HTR-8/SVneo (cell line): ENCODE measurements at regions not wholly inside any gene's neighbourhood (a gene's known extent, or its start where the extent isn't known, plus 50 kb on each side); places are given as distances from the start of the nearest gene placed in this dataset.

Source experiments
- DNase-seq: peaks from one replicate; pipeline ENCODE4 v3.0.0; 2011; ENCODE audit warnings: low spot score, mixed read lengths; ENCODE audit not compliant: insufficient read length
- FAIRE-seq: peaks from 2 replicates; lab custom pipeline; 2011; peaks lifted over from hg19 to GRCh38; lab: Jason Lieb, UNC

DNA sequence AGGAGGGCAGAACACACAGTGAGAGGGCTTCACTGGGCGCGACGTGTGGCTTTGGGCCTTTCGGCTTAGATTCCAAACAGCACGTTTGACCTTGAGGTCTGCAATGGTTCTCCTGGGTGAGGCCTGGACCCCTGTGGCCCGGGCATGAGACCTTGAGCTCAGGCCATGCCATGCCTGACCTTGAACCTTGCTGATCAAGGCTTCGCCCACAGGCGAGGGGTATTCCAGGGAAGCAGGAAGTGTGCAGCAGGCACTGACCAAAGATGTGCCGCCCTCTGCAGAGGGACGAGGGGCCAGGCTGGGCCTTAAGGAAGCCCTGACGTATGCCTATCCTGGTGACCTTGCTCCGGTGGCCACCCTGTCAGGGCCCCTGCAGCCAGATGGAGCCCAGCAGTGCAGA, 178.3 kb upstream of the HDAC4 start:
- DNase-seq, result no peak
- FAIRE-seq, result no peak

DNA sequence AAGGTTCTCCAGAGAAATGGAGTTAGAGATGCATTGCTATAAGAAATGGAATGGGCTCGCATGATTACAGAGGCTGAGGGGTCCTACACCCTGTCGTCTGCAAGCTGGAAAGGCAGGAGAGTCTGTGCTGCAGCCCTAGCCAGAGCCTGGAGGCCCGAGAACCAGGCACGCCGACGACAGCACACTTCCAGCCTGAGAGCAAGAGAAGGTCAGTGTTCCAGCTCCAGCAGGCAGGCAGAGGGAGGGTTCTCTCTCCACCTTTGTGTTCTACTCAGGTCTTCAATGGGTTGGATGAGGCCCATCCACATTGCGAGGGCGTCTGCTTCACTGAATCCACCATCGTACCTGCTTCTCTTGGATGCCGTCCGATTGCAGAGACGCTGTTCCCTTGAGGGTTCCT, 177.6 kb upstream of the HDAC4 start:
- no peak for DNase-seq
- no peak for FAIRE-seq

DNA sequence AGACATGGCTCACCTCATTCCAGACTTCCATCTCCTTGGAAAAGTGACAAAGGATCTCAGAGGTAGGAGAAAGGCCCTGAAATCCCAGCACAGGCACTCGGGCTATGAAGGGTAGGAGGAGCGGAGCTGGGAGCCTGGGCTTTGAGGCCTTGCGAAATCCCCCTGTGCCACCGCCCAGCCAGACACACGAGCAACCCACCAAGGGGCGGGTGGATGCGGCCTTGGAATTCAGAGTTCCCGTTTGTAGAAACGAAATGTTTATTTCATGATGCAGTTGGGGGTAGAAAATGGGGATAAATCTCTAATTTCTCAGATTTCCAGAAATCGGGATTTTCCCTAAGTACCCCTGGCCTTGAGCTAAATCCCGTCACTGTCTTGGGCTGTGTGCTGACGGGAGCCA, 177.1 kb upstream of the HDAC4 start:
- no peak for FAIRE-seq
- DNase-seq, result no peak

DNA sequence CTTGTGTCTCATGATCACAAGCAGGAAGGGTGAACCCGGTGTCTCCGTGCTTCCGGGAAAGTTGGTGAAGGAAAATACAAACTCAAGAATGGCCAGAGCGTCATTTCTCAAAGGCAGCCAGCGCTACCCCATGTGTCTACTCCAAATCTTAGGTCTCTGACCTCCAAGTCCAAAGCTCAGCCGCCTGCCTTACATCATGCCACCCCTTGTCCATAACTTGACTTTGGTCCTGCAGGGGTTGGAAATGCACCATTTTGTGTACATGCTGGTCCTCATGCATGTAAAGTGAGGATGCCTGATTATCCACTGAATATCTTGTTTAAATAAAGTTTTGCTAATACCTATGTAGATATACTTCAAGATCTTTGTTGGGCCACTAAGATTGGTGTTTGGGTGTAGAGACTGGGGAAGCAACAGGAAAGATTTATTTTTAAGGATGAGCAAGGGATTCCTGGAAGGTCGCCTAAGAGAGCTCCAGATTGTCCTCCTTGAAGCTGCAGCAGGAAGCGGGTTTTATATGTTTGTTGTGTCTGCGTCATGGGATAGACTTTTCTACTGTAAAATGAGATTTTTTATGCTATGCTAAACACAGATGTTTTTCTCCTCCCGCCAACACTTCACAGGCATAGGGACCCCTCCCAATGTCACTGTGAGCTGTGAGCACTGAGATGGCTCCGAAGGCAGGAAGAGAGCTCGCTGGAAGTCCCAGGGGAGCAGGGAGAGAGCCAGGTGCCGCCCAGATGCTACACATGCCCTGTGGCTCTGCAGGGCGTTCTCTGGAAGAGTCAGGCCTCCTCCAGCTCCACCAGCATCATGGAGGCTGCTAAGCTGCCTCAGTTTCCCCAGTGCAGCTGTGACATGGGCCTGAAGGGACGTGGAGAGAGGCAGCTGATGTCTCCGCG, 176.2 kb upstream of the HDAC4 start:
- DNase-seq (no peak), FAIRE-seq (no peak)

DNA sequence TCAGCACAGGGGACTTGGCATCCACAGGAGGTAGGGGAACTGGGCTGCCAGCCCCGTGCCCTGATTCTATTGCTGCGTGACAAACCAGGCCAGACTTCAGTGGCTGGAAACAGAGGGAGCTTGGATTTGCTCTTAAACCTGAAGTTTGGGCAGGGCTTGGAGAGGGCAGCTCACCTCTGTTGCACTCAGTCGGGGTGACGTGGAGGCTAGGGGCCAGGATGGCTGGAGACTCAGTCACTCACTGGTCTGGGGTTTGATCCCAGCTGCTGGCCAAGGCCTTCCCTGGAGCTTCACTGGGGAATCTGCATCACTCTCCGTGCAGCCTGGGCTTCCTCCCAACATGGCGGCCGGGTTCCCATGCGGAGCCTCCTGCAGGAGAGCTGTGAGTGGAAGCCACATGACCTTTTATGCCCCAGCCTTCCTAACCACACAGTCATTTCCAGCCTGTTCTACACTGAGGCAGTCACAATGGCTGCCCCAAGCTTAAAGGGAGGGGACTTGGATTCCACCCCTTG, 175.2 kb upstream of the HDAC4 start:
- no peak for DNase-seq
- FAIRE-seq, result no peak

DNA sequence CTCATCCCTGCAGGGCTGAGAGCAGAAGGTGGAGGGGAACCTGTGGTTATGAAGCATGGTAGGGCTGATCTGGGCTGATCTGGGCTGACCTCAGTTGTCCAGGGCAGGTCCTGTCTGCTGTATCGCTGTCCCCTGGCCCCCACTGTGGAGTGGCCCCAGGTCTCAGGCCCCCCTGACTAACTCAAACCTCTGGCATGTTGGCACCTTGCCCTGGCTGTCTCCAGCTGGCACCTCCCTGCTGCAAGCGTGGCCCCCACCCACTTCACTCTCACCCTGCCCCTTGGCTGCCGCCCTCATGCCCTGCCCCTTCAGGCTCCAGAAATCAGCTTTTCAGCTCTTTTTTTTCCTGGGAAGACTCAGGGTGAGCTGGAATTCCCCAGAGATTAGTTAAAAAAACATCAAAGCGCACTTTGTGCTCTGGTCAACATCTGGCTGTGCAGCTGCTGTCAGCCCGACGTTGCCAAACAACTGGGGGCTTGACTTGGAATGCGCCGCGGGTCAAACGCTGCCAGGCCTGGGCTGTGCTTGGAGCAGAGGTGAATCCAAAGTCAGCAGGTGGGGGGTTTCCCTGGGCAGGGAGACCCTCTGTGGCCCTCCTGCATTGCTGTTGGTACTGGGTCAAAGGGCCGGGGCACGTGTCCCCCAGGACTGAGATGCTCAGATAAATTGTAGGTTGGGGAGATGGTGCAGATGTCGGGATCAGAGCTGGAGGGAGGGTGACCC, 173.8 kb upstream of the HDAC4 start:
- no peak for DNase-seq

DNA sequence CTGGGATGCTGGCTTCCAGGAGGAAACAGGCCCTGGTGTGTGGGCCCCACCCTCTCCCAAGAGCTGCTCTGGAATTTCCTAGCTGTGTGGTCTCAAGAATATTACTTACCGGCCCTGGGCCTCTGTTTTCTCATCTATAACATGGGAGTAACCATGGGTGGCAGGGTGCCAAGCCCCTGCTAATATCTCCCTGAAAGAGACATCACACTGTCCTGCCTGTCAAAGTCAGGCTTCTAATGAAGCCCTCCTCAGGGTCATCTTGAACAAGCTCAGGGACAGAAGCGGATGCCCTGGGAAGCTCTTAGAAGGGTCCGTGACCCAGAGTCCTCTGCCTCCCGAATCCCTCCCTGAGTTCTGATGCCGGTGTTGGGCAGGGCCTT, 173.2 kb upstream of the HDAC4 start:
- no peak for DNase-seq
- FAIRE-seq, result no peak

More for the DNA sequence above, 173.8 kb upstream of the HDAC4 start:
- FAIRE-seq, result no peak

DNA sequence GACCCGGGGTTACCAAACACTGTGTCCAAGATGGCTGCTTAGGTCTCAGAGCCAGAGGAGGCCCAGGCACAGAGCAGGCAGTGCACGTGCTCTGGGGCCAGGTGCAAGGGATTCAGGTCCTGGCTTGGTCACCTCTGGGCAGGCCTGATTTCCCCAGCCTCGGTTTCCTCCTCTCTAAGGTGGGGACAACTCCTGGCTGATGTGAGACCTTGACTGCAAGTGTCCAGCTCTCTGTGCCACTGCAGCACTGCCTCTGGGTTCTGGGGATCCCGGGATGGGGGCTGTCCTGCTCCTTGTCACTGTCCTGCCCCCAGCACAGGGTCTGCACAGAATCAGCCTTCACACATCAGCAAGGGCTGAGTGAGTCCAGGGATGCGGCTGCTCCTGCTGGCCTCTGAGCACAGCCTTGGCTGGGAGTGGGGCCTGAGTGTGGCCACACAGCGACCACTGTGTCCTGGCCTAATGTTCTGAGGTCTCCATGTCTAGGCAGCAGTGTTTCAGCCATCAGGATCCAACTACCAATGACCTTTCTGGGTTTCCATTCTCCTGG, 170.2 kb upstream of the HDAC4 start:
- DNase-seq (no peak), FAIRE-seq (no peak)

DNA sequence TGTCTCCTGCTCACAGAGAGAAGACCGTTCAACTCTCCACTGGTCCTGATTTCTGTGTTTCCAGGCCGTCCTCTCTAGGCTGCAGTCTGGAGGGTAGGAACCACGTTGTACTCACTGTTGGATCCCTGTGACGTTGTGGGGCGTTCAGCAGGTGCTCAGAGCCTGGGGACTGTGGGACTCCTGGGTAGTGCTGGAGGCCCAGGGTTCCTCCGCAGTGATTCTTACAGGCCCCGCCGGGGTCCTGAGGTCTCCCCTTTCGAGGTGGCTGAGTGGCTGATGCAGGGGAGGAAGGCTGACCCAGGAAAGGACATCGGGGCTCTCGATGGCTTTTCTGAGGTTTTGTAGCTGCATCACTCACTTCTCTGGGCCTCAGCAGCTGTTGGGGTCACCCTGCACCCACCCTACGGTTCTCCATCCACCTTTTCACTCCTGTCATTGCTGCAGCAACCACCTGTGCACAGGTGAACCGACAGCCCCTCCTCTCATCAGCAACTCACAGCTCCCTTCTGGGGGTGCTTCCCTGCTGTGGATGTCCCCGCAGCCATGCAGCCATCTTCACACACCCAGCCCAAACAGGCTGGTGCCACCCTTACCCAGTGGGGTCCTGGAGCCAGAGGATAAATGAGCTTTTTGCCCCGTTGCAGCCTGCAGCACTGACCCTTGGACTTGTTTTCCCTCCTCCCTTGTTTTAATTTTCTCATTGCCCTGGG, 169.6 kb upstream of the HDAC4 start:
- FAIRE-seq (no peak), DNase-seq (no peak)

DNA sequence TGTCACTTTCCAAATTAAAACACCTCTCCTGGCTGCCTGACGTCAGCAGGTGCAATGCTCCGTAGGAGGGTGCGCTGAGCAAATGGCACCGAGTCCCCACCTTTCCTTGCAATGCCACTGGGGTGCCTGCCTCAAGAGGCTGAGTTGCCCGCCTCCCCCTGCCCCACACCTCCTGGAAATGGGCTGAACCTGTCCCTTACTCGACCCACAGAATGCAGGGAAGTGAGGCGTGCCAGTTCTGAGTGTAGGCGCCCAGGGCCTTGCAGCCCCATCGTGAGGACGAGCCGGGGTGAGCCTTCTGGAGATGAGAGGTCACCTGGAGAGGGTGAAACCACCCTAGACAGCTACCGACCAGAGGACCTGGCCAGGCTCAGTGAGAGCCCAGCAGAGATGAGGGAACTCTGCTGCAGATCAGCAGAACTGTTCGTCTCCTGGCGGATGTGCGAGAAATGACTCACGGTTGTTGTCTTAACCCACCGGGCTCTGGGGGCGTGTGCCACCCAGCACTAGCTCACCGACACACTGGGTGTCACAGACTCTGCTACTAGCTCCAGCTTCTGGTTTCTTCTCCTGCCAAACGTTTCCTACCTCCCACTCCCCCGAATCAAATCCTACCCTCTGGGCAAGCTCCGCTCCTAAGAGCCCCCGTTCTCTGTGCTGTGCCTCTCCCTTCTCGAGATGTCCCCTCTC, 168.7 kb upstream of the HDAC4 start:
- FAIRE-seq, result no peak
- DNase-seq, result no peak

DNA sequence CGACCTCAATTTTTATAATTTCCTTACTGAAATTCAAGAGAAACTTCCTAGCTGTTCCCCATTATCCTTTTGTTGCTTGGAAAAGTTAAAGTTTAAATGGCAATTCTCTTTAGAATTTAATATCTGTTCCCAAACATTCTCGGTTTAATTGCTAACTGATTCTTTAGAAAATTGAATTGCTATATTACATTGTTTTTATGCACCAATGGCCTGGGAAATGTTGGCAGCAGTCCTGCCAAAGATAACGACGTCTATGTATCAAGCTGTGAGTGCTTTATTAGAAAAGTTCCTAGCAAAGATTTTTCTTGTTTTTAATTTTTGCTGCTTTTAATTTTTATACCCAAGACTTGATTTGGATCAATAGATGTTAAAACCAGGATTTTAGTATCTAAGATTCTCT, 167.8 kb upstream of the HDAC4 start:
- FAIRE-seq (no peak), DNase-seq (no peak)

DNA sequence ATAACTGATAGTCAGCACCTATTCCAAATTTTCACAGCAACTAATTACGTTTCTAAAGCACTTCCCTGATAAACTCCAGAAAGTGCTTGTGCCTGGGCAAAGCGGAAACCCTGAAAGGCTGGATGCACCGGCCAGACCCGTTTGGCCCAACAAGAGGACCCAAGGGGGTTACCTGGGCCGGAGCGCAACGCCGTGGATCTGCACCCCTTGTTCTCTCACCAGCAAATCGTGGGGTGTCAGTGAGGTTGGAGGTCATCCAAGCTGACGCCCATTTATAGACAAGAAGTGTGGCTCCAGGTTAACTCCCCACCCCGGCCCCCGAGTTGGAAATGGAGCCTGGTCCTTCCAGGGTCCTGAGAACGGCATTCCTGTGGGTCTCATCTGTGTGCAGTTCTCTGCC, 167.0 kb upstream of the HDAC4 start:
- FAIRE-seq (no peak), DNase-seq (no peak)

DNA sequence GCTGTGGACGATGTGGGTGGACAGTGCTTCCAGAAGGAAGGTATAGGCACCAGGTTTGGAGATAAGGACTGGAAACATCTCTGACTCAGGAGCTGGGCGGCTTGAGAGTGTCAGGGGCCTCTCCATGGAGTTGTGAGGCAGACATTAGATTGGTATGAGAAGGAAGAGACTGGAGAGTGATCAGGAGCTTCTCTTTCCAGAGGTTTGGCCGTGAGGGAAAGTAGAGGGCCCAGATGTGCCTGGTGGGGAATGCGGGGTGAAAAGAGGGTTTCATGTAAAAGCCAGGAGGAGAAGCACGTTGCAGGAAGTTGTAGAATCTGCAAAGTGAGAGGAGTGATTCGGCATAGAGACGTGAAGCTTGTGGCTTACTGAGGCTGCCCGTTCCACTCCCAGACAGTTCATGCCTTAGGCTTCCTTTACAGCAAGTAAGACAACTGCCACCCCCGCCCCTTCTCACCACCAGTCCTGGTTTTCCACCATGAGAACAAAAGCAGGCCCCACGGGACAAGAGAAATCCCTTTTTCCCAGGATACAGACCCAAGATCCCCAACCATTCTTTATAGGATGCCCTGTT, 166.3 kb upstream of the HDAC4 start:
- DNase-seq (no peak), FAIRE-seq (no peak)

DNA sequence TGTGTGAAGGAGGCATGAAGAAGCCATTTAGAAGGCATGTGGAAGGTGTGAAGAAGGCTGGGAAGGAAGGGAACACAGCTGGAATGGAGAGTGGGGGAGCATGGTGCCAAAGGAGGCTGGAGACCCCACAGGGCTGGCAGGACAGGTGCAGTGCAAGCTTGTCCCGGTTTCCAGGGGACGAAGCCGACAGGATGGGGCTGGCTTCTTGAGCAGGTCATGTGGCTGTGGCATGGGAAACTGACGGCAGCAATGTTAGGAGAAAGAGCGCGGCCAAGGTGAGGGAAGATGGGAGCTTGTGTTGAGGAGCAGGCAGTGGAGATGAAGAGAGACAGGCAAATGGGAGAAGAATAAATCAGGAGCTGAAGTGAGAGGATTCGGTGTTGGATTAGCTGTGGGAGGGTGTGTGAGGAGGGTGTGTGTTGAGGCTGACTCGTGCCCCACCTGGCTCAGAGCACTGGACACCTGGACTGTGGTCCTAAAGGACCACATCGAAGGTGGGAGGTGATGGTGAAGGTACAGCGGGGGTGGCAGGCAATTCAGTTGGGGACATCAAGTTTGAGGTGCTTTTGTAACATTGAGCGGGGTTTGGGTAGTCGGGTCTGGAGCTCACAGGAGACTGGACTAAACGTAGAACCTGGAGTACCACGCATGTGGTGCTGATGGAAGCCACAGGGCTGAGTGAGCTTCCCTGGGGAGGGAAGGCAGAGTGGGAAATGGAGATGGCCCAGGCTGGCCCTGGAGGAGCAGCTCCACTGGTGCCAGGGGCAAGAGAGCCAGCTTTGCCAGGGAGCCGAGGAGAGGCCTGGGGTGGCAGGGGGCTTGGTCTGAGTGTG, 165.6 kb upstream of the HDAC4 start:
- DNase-seq (no peak), FAIRE-seq (no peak)

DNA sequence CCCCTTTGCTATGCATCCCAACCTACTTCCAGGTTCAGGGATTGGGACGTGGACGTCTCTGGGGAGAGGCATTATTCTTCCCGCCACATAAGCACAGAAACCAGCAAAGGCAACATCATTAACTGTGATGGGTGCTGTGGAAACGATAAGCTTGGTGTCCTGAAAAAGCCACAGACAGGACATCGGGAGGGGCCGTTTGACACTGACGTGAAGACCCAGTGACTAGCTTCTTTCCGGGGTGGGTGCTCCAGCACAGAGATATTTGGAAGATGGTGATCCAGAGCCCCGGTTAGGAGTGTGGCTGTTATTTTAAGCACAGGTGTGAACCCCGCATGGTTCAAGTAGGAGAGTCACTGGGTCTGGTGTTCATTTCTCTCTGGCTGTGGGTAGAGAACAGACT, 163.8 kb upstream of the HDAC4 start:
- DNase-seq (no peak), FAIRE-seq (no peak)

DNA sequence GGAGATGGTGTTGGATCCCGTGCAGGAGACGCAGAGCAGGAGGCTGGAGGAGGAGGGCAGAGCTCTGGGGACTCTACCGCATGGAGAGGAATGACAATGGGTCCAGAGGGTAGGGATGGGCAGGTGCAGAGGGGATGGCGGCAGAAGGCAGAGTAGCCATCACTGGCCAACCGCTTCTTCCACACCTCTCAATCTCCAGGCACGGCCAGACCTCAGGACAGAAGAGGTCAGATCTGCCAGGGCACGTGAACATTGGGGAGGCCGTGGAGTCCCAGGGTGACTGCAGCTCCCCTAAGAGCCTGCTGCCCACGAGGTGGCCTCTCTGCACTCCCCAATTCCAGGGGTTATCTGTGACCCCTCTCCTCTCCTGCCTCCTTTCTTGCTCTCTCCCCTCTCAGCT, 162.7 kb upstream of the HDAC4 start:
- DNase-seq (no peak), FAIRE-seq (no peak)

DNA sequence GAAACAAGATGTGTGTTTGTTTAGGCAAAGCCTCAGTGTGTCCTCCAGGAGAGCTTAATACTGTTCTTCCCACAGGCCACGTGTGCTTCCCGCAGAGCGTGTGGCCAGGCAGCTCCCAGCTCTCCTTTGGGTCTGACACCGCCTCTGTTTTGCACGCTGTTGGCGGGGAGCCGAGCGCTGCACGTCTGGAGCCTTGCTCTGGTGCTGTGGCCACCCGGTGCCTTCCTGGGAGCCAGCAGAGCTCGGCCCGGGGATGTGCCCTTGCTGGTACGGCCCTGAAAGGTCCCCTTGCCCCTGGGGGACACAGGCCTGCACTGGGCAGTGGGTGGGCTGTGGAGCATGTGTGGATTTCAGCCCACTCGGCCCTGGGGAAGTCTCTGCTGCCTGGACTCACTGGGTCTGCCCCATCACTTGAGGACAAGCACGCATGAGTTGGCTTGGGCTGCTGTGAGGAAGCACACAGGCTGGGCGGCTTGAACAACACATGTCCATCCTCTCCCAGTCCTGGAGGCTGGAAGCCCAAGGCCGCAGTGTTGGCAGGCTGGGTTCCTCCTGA, 160.7 kb upstream of the HDAC4 start:
- FAIRE-seq, result no peak
- DNase-seq, result no peak

DNA sequence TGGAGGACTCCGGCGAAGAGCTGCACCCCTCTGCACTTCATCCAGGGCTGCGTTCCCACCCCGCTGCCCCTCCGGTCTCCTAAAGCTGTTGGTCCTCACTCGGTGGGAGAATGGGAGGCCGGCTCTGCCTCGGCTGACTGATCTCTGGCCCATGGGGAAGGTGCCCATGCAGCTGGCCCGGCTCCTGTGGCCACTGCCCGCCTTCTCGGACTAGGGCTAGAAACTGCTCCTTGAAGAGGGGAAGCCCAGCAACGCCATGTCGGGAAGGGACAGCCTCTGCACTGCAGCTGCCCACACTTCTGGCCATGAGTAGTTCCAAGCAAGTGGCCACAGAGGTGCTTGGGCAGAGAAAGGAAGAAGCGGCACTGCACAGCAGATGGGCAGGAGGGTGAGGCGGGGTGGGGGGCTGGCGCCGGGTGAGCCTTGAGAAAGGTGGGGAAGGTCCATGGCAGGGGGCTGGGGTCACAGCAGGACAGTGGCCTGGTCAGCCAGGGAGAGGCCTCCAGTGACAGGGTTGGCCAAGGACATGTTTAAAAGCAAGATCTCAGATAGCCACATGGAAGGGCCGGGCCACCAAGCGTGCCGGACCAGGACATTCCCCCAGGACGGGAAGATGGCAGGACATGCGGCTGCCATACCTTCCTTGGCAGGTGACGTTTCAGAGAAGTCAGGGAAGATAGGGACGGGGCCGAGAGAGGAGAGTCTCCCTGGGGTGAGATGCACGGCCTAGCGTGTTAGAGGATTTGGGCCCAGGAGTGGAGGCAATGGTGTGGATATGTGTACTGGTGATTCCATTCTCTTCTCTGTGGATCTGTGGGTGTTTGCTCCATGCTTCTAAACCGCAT, 158.8 kb upstream of the HDAC4 start:
- DNase-seq, result no peak
- no peak for FAIRE-seq
